ENCODE measurements at regions not wholly inside any gene's neighbourhood (a gene's known extent, or its start where the extent isn't known, plus 50 kb on each side); places are given as distances from the start of the nearest gene placed in this dataset.

- TF ChIP-seq CTCF (IDR thresholded peaks at IDR 0.05; ENCODE audit: insufficient read depth, low read depth, low read length), result no peak
- no peak for TF ChIP-seq EZH2 (IDR thresholded peaks at IDR 0.05; ENCODE audit: insufficient read depth, low read length)
Observed at GRCh38 chr2:118502106-118502505, 345.3 kb downstream of the EN1 start.
